ENCODE measurements at regions not wholly inside any gene's neighbourhood (a gene's known extent, or its start where the extent isn't known, plus 50 kb on each side); places are given as distances from the start of the nearest gene placed in this dataset.
"Not testable (repeated sequence)": the region's sequence is repeated elsewhere in the genome, so short reads cannot be mapped to it uniquely, and the experiment has no call there.

- no peak overlapping the region for H3K4me3 ChIP-seq
- DNase-seq (ENCODE audit: low spot score), result no peak
- no peak for TF ChIP-seq CTCF (IDR thresholded peaks at IDR 0.05)
- no peak overlapping the region for H3K27ac ChIP-seq
Observed at GRCh38 chr5:173677125-173677672, 60.7 kb upstream of the BOD1 start.

- Histone ChIP-seq H3K27ac (no peak overlapping the region), H3K4me3 (no peak overlapping the region)
- no peak for DNase-seq (ENCODE audit: low spot score)
- TF ChIP-seq CTCF (IDR thresholded peaks at IDR 0.05), result no peak
Observed at GRCh38 chr5:173679909-173680630, 63.6 kb upstream of the BOD1 start.

- no peak for DNase-seq (ENCODE audit: low spot score)
- no peak overlapping the region for H3K27ac ChIP-seq
- TF ChIP-seq CTCF (IDR thresholded peaks at IDR 0.05), result no peak
- no peak overlapping the region for H3K4me3 ChIP-seq
Observed at GRCh38 chr5:173680660-173681242, 64.3 kb upstream of the BOD1 start.

GRCh38 chr5:173682313-173682712, 65.9 kb upstream of the BOD1 start:
- H3K27ac ChIP-seq, result no peak overlapping the region
- no peak for DNase-seq (ENCODE audit: low spot score)
- no peak for TF ChIP-seq CTCF (IDR thresholded peaks at IDR 0.05)

GRCh38 chr5:173684535-173684934, 68.1 kb upstream of the BOD1 start:
- not testable (repeated sequence) for H3K27ac ChIP-seq; H3K4me3 ChIP-seq; DNase-seq (ENCODE audit: low spot score)

More at GRCh38 chr5:173682313-173682712, 65.9 kb upstream of the BOD1 start:
- no peak overlapping the region for H3K4me3 ChIP-seq

- no peak for TF ChIP-seq CTCF (IDR thresholded peaks at IDR 0.05)
- H3K27ac ChIP-seq, result no peak overlapping the region
- H3K4me3 ChIP-seq, result no peak overlapping the region
- DNase-seq (ENCODE audit: low spot score), result no peak
Observed at GRCh38 chr5:173686950-173687349, 70.5 kb upstream of the BOD1 start.

GRCh38 chr5:173688703-173689102, 72.3 kb upstream of the BOD1 start:
- Histone ChIP-seq H3K4me3 (no peak overlapping the region), H3K27ac (no peak overlapping the region)
- TF ChIP-seq CTCF (IDR thresholded peaks at IDR 0.05), result no peak
- no peak for DNase-seq (ENCODE audit: low spot score)
